Stimulated activated CD4-positive, alpha-beta T cell treated with anti-CD3 and anti-CD28 coated beads, Interleukin-15, amount 100 ng/mL, for 1 hour (primary cell): ENCODE measurements at regions not wholly inside any gene's neighbourhood (a gene's known extent, or its start where the extent isn't known, plus 50 kb on each side); places are given as distances from the start of the nearest gene placed in this dataset.

ENCODE experiments used
- DNase-seq, 2 donors: peaks; one replicate each; pipeline ENCODE4 v3.0.0-alpha.2; 2020; ENCODE audit warnings: low read depth in 1 of 2, low spot score in 1 of 2

- DNase-seq, result no peak
These were observed 1668.9 kb upstream of the MIR17HG start for GRCh38 chr13:89678466-89679121.

- DNase-seq, result no peak
These were observed 1662.6 kb upstream of the MIR17HG start for GRCh38 chr13:89684896-89685295.

GRCh38 chr13:89686171-89686570 lies 1661.3 kb upstream of the MIR17HG start:
- no peak for DNase-seq

- DNase-seq, result no peak
These were observed 1660.4 kb upstream of the MIR17HG start for GRCh38 chr13:89687066-89687465.

GRCh38 chr13:89688918-89689317 lies 1658.6 kb upstream of the MIR17HG start:
- DNase-seq, result no peak

GRCh38 chr13:89694451-89694850 lies 1653.0 kb upstream of the MIR17HG start:
- no peak for DNase-seq

GRCh38 chr13:89695343-89696257 lies 1651.9 kb upstream of the MIR17HG start:
- DNase-seq, result no peak

GRCh38 chr13:89701913-89702312 lies 1645.6 kb upstream of the MIR17HG start:
- no peak for DNase-seq

GRCh38 chr13:89704040-89704439 lies 1643.4 kb upstream of the MIR17HG start:
- DNase-seq, result no peak

- no peak for DNase-seq
These were observed 1639.5 kb upstream of the MIR17HG start for GRCh38 chr13:89708013-89708412.

GRCh38 chr13:89721216-89721615 lies 1626.3 kb upstream of the MIR17HG start:
- no peak for DNase-seq

- DNase-seq, result no peak
These were observed 1620.6 kb upstream of the MIR17HG start for GRCh38 chr13:89726690-89727435.

GRCh38 chr13:89733829-89734228 lies 1613.7 kb upstream of the MIR17HG start:
- DNase-seq, result no peak

GRCh38 chr13:89737051-89737450 lies 1610.4 kb upstream of the MIR17HG start:
- DNase-seq, result no peak

GRCh38 chr13:89738072-89738471 lies 1609.4 kb upstream of the MIR17HG start:
- DNase-seq, result no peak

GRCh38 chr13:89740994-89741685 lies 1606.3 kb upstream of the MIR17HG start:
- no peak for DNase-seq

GRCh38 chr13:89746554-89746953 lies 1600.9 kb upstream of the MIR17HG start:
- DNase-seq, result no peak

GRCh38 chr13:89748716-89749115 lies 1598.8 kb upstream of the MIR17HG start:
- no peak for DNase-seq

GRCh38 chr13:89749888-89750287 lies 1597.6 kb upstream of the MIR17HG start:
- DNase-seq, result no peak

GRCh38 chr13:89750371-89750770 lies 1597.1 kb upstream of the MIR17HG start:
- no peak for DNase-seq

GRCh38 chr13:89751432-89751930 lies 1596.0 kb upstream of the MIR17HG start:
- DNase-seq, result no peak
